Stomach smooth muscle (tissue), 2 donors: ENCODE measurements at regions not wholly inside any gene's neighbourhood (a gene's known extent, or its start where the extent isn't known, plus 50 kb on each side); places are given as distances from the start of the nearest gene placed in this dataset.

Experiments
- H3K27ac ChIP-seq: one replicate; pipeline ENCODE4 v1.7.0; 2013; ENCODE audit warnings: mild to moderate bottlenecking, low read length, inconsistent platforms
- H3K27me3 ChIP-seq, 2 donors: one replicate each; pipeline ENCODE4 v1.7.0; 2013; ENCODE audit warnings: low read length in 2 of 2; ENCODE audit not compliant: insufficient read depth in 2 of 2, control insufficient read depth in 1 of 2
- H3K36me3 ChIP-seq, 2 donors: one replicate each; pipeline ENCODE4 v1.7.0; 2013; ENCODE audit warnings: low read length in 2 of 2; ENCODE audit not compliant: control insufficient read depth in 2 of 2, insufficient read depth in 2 of 2
- H3K4me1 ChIP-seq: one replicate; pipeline ENCODE4 v1.7.0; 2013; ENCODE audit warnings: low read length; ENCODE audit not compliant: control insufficient read depth, insufficient read depth
- H3K4me3 ChIP-seq, 2 donors: one replicate each; pipeline ENCODE4 v1.7.0; 2013; ENCODE audit warnings: low read length in 2 of 2
- H3K9ac ChIP-seq, 2 donors: one replicate each; pipeline ENCODE4 v1.7.0; 2013; ENCODE audit warnings: low read length in 2 of 2, mild to moderate bottlenecking in 1 of 2
- H3K9me3 ChIP-seq, 2 donors: one replicate each; pipeline ENCODE4 v1.7.0; 2013; ENCODE audit warnings: low read length in 2 of 2; ENCODE audit not compliant: control insufficient read depth in 2 of 2
- donor health status: healthy.
- donor health status: Pancreatic carcinoma.

- Histone ChIP-seq H3K27me3 (no peaks in the 10 kb centered on the region), H3K4me3 (no peak overlapping the region), H3K27ac (no peak overlapping the region)
Measured at GRCh38 chr4:11485926-11486325, 57.2 kb upstream of the HS3ST1 start.

GRCh38 chr4:11484531-11484930 lies 55.8 kb upstream of the HS3ST1 start:
- no peak overlapping the region for H3K27ac ChIP-seq
- no peak overlapping the region for H3K4me3 ChIP-seq
- no peaks in the 10 kb centered on the region for H3K9me3 ChIP-seq
- no peaks in the 10 kb centered on the region for H3K36me3 ChIP-seq
- no peaks in the 10 kb centered on the region for H3K4me1 ChIP-seq
- no peak overlapping the region for H3K9ac ChIP-seq
- no peaks in the 10 kb centered on the region for H3K27me3 ChIP-seq

More at GRCh38 chr4:11485926-11486325, 57.2 kb upstream of the HS3ST1 start:
- Histone ChIP-seq H3K4me1 (no peaks in the 10 kb centered on the region), H3K36me3 (no peaks in the 10 kb centered on the region), H3K9me3 (no peaks in the 10 kb centered on the region), H3K9ac (no peak overlapping the region)

GRCh38 chr4:11483046-11483445 lies 54.4 kb upstream of the HS3ST1 start:
- Histone ChIP-seq H3K9me3 (no peaks in the 10 kb centered on the region), H3K4me3 (no peak overlapping the region), H3K36me3 (no peaks in the 10 kb centered on the region), H3K27ac (no peak overlapping the region), H3K4me1 (no peaks in the 10 kb centered on the region), H3K27me3 (no peaks in the 10 kb centered on the region), H3K9ac (no peak overlapping the region)

DNA sequence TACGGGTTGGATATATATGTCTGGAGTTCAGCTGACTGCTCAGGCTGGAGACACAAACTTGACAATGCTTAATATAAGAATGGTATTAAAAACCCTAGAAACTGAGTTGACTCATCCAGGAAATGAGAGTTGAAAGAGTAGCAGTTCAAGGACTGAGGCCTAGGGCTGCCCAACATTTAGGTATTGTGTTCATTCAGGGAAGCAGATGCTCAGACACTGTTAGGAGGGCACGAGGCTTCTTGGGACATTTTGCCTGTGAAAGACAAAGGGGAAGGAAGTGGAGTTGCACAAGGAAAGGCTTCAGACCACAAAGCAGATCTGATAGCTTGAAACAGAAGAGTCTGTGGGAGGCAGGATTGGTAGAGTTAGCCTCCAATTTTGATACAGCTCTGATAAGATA lies 52.0 kb upstream of the HS3ST1 start:
- Histone ChIP-seq H3K9ac (no peak overlapping the region), H3K27ac (no peak overlapping the region), H3K4me3 (no peak overlapping the region), H3K36me3 (no peaks in the 10 kb centered on the region), H3K4me1 (no peaks in the 10 kb centered on the region), H3K27me3 (no peaks in the 10 kb centered on the region), H3K9me3 (no peaks in the 10 kb centered on the region)
